ENCODE measurements at regions not wholly inside any gene's neighbourhood (a gene's known extent, or its start where the extent isn't known, plus 50 kb on each side); places are given as distances from the start of the nearest gene placed in this dataset.
"Not testable (repeated sequence)": the region's sequence is repeated elsewhere in the genome, so short reads cannot be mapped to it uniquely, and the experiment has no call there.

DNA sequence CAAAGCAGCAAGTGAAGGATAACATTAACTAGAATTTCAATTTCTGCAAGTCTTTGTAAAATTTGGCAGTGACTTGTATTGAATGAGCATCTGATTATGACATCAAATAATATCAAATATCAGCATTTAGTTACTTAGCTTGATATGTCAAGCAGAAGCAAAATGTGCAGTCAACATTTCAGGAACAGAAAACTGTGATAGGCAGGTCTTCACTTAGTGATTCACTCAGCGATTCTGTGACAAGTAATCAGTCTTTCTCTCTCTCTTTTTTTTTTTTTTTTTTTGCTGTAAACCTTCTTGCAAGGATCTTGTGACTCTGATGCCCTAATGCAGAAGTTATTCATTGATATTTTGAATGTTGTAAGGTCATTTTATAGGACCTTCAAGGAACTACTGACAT, 307.1 kb downstream of the MTERF1 start:
- no peak overlapping the region for H2AFZ ChIP-seq (ENCODE audit: low read length)
- no peaks in the 10 kb centered on the region for H4K20me1 ChIP-seq (ENCODE audit: insufficient read depth, low read length, poor library complexity, severe bottlenecking)
- no peaks in the 10 kb centered on the region for H3K4me1 ChIP-seq (ENCODE audit: insufficient read depth, low read length, poor library complexity, severe bottlenecking)
- H3K9me3 ChIP-seq (ENCODE audit: insufficient read depth, low read depth, low read length), result no peaks in the 10 kb centered on the region
- H3K27me3 ChIP-seq (ENCODE audit: insufficient read depth, low read length, poor library complexity, severe bottlenecking), result no peaks in the 10 kb centered on the region
- TF ChIP-seq, protein P1, sequence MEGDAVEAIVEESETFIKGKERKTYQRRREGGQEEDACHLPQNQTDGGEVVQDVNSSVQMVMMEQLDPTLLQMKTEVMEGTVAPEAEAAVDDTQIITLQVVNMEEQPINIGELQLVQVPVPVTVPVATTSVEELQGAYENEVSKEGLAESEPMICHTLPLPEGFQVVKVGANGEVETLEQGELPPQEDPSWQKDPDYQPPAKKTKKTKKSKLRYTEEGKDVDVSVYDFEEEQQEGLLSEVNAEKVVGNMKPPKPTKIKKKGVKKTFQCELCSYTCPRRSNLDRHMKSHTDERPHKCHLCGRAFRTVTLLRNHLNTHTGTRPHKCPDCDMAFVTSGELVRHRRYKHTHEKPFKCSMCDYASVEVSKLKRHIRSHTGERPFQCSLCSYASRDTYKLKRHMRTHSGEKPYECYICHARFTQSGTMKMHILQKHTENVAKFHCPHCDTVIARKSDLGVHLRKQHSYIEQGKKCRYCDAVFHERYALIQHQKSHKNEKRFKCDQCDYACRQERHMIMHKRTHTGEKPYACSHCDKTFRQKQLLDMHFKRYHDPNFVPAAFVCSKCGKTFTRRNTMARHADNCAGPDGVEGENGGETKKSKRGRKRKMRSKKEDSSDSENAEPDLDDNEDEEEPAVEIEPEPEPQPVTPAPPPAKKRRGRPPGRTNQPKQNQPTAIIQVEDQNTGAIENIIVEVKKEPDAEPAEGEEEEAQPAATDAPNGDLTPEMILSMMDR (conservative IDR thresholded peaks at IDR 0.05; ENCODE audit: low read length), result no peak
- H3K36me3 ChIP-seq (ENCODE audit: insufficient read depth, low read length), result no peaks in the 10 kb centered on the region
- no peaks in the 10 kb centered on the region for H3F3A ChIP-seq (ENCODE audit: low read depth)
- no peak overlapping the region for H3K9ac ChIP-seq (ENCODE audit: low read depth, low read length, poor library complexity, severe bottlenecking)
- no peak overlapping the region for H3K4me2 ChIP-seq (ENCODE audit: low read depth, low read length, poor library complexity, severe bottlenecking)
- H3K9me2 ChIP-seq (replicated peaks; ENCODE audit: low read depth, low read length), result no peaks in the 10 kb centered on the region
- no peaks in the 10 kb centered on the region for H3K79me2 ChIP-seq (ENCODE audit: insufficient read depth, low read length)
- H3K4me3 ChIP-seq (ENCODE audit: low read length, poor library complexity, severe bottlenecking), result no peak overlapping the region

DNA sequence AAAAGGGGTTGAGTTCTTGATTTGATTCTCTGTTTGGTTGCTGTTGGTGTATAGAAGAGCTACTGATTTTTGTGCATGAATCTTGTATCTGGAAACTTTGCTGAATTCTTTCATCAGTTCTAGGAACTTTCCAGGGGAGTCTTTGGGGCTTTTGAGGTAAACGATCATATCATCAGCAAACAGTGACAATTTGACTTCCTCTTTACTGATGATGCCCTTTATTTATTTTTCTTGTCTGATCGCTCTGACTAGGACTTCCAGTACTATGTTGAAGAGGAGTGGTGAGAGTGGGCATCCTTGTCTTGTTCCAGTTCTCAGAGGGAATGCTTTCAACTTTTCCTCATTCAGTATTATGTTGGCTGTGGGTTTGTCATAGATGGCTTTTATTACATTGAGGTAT, 304.0 kb downstream of the MTERF1 start:
- H3K4me3 ChIP-seq (ENCODE audit: low read length, poor library complexity, severe bottlenecking); H3K9ac ChIP-seq (ENCODE audit: low read depth, low read length, poor library complexity, severe bottlenecking); H3K4me1 ChIP-seq (ENCODE audit: insufficient read depth, low read length, poor library complexity, severe bottlenecking); H4K20me1 ChIP-seq (ENCODE audit: insufficient read depth, low read length, poor library complexity, severe bottlenecking); H3K9me2 ChIP-seq (replicated peaks; ENCODE audit: low read depth, low read length); H3K27me3 ChIP-seq (ENCODE audit: insufficient read depth, low read length, poor library complexity, severe bottlenecking); H2AFZ ChIP-seq (ENCODE audit: low read length); H3K9me3 ChIP-seq (ENCODE audit: insufficient read depth, low read depth, low read length); H3F3A ChIP-seq (ENCODE audit: low read depth); H3K36me3 ChIP-seq (ENCODE audit: insufficient read depth, low read length); H3K4me2 ChIP-seq (ENCODE audit: low read depth, low read length, poor library complexity, severe bottlenecking); H3K79me2 ChIP-seq (ENCODE audit: insufficient read depth, low read length): not testable (repeated sequence)

DNA sequence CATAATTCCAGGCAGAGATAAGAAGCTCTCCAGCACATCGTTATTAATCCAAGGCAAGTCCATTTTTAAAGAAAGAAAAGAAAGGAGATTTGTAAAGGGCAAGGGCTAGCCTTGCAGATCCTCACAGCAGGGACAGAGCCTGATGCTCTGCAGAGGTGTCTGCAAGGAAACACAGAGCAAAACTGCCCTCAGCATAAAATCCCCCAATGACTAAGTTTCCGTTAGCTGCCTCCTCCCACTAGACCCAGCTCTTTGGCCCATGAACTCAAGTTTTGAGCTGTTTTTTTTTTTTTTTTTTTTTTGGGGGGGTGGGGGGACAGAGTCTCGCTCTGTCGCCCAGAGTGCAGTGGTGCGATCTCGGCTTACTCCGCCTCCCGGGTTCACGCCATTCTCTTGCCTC, 300.7 kb downstream of the MTERF1 start:
- Histone ChIP-seq H3K27me3 (ENCODE audit: insufficient read depth, low read length, poor library complexity, severe bottlenecking) (no peaks in the 10 kb centered on the region), H2AFZ (ENCODE audit: low read length) (no peak overlapping the region), H3K9me2 (replicated peaks; ENCODE audit: low read depth, low read length) (no peaks in the 10 kb centered on the region), H3K79me2 (ENCODE audit: insufficient read depth, low read length) (no peaks in the 10 kb centered on the region), H3K4me3 (ENCODE audit: low read length, poor library complexity, severe bottlenecking) (no peak overlapping the region), H3K9ac (ENCODE audit: low read depth, low read length, poor library complexity, severe bottlenecking) (no peak overlapping the region), H3K4me2 (ENCODE audit: low read depth, low read length, poor library complexity, severe bottlenecking) (no peak overlapping the region), H3K36me3 (ENCODE audit: insufficient read depth, low read length) (no peaks in the 10 kb centered on the region), H4K20me1 (ENCODE audit: insufficient read depth, low read length, poor library complexity, severe bottlenecking) (no peaks in the 10 kb centered on the region), H3K4me1 (ENCODE audit: insufficient read depth, low read length, poor library complexity, severe bottlenecking) (no peaks in the 10 kb centered on the region), H3K9me3 (ENCODE audit: insufficient read depth, low read depth, low read length) (no peaks in the 10 kb centered on the region), H3F3A (ENCODE audit: low read depth) (no peaks in the 10 kb centered on the region)
- TF ChIP-seq, protein P1 (conservative IDR thresholded peaks at IDR 0.05; ENCODE audit: low read length), result no peak
- no peak for TF ChIP-seq EZH2phosphoT487 (IDR thresholded peaks at IDR 0.05; ENCODE audit: borderline replicate concordance)

DNA sequence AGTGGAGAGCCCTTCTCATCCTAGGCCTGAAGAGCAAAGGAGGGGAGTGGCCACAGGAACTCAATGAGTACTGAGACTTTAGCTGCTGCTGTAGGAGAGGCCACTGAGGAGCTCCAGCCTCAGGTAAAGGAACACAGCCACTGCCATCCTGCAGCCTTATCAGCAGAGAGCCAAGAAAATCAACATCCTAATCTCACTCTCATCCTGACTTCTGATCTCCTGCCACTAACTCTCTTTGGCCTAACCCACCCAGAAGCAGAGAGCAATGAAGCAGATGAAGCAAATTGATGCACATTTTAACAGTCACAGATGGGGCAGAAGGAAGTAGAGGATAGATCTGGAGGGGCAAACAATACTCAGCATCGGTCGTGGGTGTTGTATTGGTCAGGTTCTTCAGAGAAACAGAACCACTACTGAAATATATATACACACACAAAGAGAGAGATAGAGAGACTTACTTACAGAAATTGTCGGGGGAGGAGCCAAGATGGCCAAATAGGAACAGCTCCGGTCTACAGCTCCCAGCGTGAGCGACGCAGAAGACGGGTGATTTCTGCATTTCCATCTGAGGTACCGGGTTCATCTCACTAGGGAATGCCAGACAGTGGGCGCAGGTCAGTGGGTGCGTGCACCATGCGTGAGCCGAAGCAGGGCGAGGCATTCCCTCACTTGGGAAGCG, 297.6 kb downstream of the MTERF1 start:
- Histone ChIP-seq H3F3A (ENCODE audit: low read depth) (no peaks in the 10 kb centered on the region), H3K9me3 (ENCODE audit: insufficient read depth, low read depth, low read length) (no peaks in the 10 kb centered on the region), H3K9ac (ENCODE audit: low read depth, low read length, poor library complexity, severe bottlenecking) (no peak overlapping the region), H4K20me1 (ENCODE audit: insufficient read depth, low read length, poor library complexity, severe bottlenecking) (no peaks in the 10 kb centered on the region), H3K9me2 (replicated peaks; ENCODE audit: low read depth, low read length) (no peaks in the 10 kb centered on the region), H3K27me3 (ENCODE audit: insufficient read depth, low read length, poor library complexity, severe bottlenecking) (no peaks in the 10 kb centered on the region), H3K4me3 (ENCODE audit: low read length, poor library complexity, severe bottlenecking) (no peak overlapping the region), H3K4me2 (ENCODE audit: low read depth, low read length, poor library complexity, severe bottlenecking) (no peak overlapping the region), H3K36me3 (ENCODE audit: insufficient read depth, low read length) (no peaks in the 10 kb centered on the region), H3K79me2 (ENCODE audit: insufficient read depth, low read length) (no peaks in the 10 kb centered on the region), H2AFZ (ENCODE audit: low read length) (no peak overlapping the region), H3K4me1 (ENCODE audit: insufficient read depth, low read length, poor library complexity, severe bottlenecking) (no peaks in the 10 kb centered on the region)
- no peak for TF ChIP-seq EZH2phosphoT487 (IDR thresholded peaks at IDR 0.05; ENCODE audit: borderline replicate concordance)
- TF ChIP-seq, protein P1 (conservative IDR thresholded peaks at IDR 0.05; ENCODE audit: low read length), result no peak
